ENCODE measurements at regions not wholly inside any gene's neighbourhood (a gene's known extent, or its start where the extent isn't known, plus 50 kb on each side); places are given as distances from the start of the nearest gene placed in this dataset.

DNA sequence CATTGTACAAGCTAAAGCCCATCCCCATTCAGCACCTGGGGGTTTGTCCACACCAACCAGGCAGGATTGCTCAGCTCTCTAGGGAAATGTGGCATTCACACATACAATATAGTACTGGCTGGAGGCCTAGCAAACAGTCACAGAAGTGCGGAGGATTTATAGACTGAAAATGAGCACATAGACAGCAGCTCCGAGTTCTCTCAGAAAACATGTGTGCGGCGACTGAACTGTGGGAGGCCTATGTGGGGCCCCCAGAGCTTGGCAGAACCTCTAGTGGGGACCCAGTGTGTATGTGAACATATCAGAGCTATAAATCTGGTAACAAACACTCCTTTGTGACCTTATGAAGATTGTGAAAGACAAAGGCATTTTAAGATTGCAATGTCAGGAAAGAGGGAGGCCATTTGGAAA, 431.1 kb downstream of the DTWD2 start:
- H3K27ac ChIP-seq (ENCODE audit: low read depth in 1 of 2, low read length in 1 of 2): no peak overlapping the region
- 81 to 86% methylated on average over 4 of the region's 4 CpGs for WGBS, 2 donors
- no peak overlapping the region for H3K4me3 ChIP-seq
- H3K9me3 ChIP-seq (ENCODE audit: control insufficient read depth in 4 of 4, insufficient read depth in 3 of 4, low read length in 3 of 4): no peaks in the 10 kb centered on the region
- ATAC-seq (ENCODE audit: insufficient read depth, low FRiP score): no peak
- no peaks in the 10 kb centered on the region for H3K36me3 ChIP-seq (ENCODE audit: control insufficient read depth in 4 of 4, insufficient read depth in 4 of 4, low read length in 4 of 4)
- TF ChIP-seq, protein P1, sequence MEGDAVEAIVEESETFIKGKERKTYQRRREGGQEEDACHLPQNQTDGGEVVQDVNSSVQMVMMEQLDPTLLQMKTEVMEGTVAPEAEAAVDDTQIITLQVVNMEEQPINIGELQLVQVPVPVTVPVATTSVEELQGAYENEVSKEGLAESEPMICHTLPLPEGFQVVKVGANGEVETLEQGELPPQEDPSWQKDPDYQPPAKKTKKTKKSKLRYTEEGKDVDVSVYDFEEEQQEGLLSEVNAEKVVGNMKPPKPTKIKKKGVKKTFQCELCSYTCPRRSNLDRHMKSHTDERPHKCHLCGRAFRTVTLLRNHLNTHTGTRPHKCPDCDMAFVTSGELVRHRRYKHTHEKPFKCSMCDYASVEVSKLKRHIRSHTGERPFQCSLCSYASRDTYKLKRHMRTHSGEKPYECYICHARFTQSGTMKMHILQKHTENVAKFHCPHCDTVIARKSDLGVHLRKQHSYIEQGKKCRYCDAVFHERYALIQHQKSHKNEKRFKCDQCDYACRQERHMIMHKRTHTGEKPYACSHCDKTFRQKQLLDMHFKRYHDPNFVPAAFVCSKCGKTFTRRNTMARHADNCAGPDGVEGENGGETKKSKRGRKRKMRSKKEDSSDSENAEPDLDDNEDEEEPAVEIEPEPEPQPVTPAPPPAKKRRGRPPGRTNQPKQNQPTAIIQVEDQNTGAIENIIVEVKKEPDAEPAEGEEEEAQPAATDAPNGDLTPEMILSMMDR (IDR thresholded peaks at IDR 0.05; ENCODE audit: control extremely low read depth, extremely low read depth): no peak
- peaks cover 0 to 19% (median 0%) of the 10 kb centered on the region in 5 donors for H3K4me1 ChIP-seq (ENCODE audit: control insufficient read depth in 5 of 5, insufficient read depth in 5 of 5, low read length in 5 of 5)
- H3K9ac ChIP-seq (ENCODE audit: insufficient read depth in 1 of 2, low read length in 2 of 2): no peak overlapping the region
- DNase-seq: peak; percentile 88 to 96 (median 96)
- no peaks in the 10 kb centered on the region for H3K27me3 ChIP-seq (ENCODE audit: control insufficient read depth in 3 of 3, insufficient read depth in 3 of 3, low read length in 2 of 3)

DNA sequence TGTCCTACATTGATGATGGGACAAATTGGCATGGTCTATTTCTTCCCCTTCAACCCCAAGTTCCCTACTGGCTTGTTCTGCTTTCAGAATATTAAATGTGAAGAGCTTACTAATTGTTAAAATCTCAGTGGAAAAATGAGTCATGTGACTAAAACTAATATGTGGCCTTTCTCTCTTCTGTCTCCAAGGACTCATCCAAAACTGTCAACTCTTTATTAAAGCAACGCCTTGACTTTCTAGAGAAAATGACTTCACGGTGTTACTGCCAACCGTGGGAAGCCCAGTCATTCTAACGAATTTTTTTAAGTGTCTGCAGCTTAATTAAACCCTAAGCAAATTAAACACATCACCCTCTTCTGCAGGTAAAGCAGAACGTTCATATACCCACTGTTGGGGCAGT, 431.6 kb downstream of the DTWD2 start:
- DNase-seq (no peak), ATAC-seq (ENCODE audit: insufficient read depth, low FRiP score) (no peak)
- Histone ChIP-seq H3K27ac (ENCODE audit: low read depth in 1 of 2, low read length in 1 of 2) (no peak overlapping the region), H3K4me1 (ENCODE audit: control insufficient read depth in 5 of 5, insufficient read depth in 5 of 5, low read length in 5 of 5) (peaks cover 0 to 19% (median 0%) of the 10 kb centered on the region in 5 donors), H3K27me3 (ENCODE audit: control insufficient read depth in 3 of 3, insufficient read depth in 3 of 3, low read length in 2 of 3) (no peaks in the 10 kb centered on the region), H3K9me3 (ENCODE audit: control insufficient read depth in 4 of 4, insufficient read depth in 3 of 4, low read length in 3 of 4) (no peaks in the 10 kb centered on the region), H3K9ac (ENCODE audit: insufficient read depth in 1 of 2, low read length in 2 of 2) (no peak overlapping the region), H3K4me3 (no peak overlapping the region), H3K36me3 (ENCODE audit: control insufficient read depth in 4 of 4, insufficient read depth in 4 of 4, low read length in 4 of 4) (no peaks in the 10 kb centered on the region)
- 85 to 88% methylated on average over 5 of the region's 5 CpGs for WGBS, 2 donors
- TF ChIP-seq, protein P1 (IDR thresholded peaks at IDR 0.05; ENCODE audit: control extremely low read depth, extremely low read depth): no peak

DNA sequence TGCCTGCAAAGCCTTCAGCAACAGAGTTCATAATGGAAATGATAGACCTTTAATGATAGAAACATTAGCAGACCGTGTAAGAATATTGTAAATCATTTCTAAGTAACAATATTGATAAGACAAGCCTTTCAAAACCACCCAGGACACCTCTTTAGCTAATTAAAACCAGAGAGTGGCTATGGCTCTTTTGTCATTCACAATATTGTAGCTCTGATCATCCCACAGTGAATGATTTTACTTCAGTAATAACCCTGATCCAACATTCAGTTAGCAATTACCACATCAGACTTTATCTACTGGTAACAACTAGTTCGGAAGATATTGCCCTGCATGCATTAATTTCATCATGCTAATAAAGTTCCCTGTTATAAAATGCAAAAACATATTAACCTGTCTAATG, 432.6 kb downstream of the DTWD2 start:
- TF ChIP-seq, protein P1 (IDR thresholded peaks at IDR 0.05; ENCODE audit: control extremely low read depth, extremely low read depth): no peak
- WGBS, 2 donors: 91 to 95% methylated on average over 2 of the region's 2 CpGs
- Histone ChIP-seq H3K27me3 (ENCODE audit: control insufficient read depth in 3 of 3, insufficient read depth in 3 of 3, low read length in 2 of 3) (no peaks in the 10 kb centered on the region), H3K36me3 (ENCODE audit: control insufficient read depth in 4 of 4, insufficient read depth in 4 of 4, low read length in 4 of 4) (no peaks in the 10 kb centered on the region), H3K9ac (ENCODE audit: insufficient read depth in 1 of 2, low read length in 2 of 2) (no peak overlapping the region), H3K9me3 (ENCODE audit: control insufficient read depth in 4 of 4, insufficient read depth in 3 of 4, low read length in 3 of 4) (no peaks in the 10 kb centered on the region), H3K4me1 (ENCODE audit: control insufficient read depth in 5 of 5, insufficient read depth in 5 of 5, low read length in 5 of 5) (peaks cover 0 to 19% (median 0%) of the 10 kb centered on the region in 5 donors), H3K27ac (ENCODE audit: low read depth in 1 of 2, low read length in 1 of 2) (no peak overlapping the region), H3K4me3 (no peak overlapping the region)
- no peak for DNase-seq
- no peak for ATAC-seq (ENCODE audit: insufficient read depth, low FRiP score)

DNA sequence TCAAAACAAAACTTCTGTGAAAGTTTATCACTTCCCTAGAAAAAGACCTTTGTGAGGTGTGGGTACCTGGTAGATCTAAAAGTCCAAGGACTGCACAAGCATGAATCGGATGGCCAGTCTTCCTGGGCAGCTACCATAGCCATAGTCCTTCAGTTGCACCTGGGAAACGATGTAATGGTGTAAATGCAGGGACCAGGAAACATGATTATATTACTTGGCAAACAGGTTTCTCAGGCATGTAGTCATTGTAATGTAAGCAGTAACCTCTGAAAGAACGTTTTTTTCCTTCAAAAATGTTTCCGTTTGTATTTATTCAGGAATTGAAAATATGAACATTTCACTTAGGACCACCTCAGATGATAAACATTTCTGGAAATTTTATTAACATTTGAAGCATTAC, 433.4 kb downstream of the DTWD2 start:
- Histone ChIP-seq H3K36me3 (ENCODE audit: control insufficient read depth in 4 of 4, insufficient read depth in 4 of 4, low read length in 4 of 4) (no peaks in the 10 kb centered on the region), H3K9me3 (ENCODE audit: control insufficient read depth in 4 of 4, insufficient read depth in 3 of 4, low read length in 3 of 4) (no peaks in the 10 kb centered on the region), H3K9ac (ENCODE audit: insufficient read depth in 1 of 2, low read length in 2 of 2) (no peak overlapping the region), H3K4me3 (no peak overlapping the region), H3K27me3 (ENCODE audit: control insufficient read depth in 3 of 3, insufficient read depth in 3 of 3, low read length in 2 of 3) (no peaks in the 10 kb centered on the region), H3K4me1 (ENCODE audit: control insufficient read depth in 5 of 5, insufficient read depth in 5 of 5, low read length in 5 of 5) (peaks cover 0 to 19% (median 0%) of the 10 kb centered on the region in 5 donors), H3K27ac (ENCODE audit: low read depth in 1 of 2, low read length in 1 of 2) (no peak overlapping the region)
- TF ChIP-seq, protein P1 (IDR thresholded peaks at IDR 0.05; ENCODE audit: control extremely low read depth, extremely low read depth): no peak
- ATAC-seq (ENCODE audit: insufficient read depth, low FRiP score) (no peak), DNase-seq (peak in 2 of 3 donors; percentile 44 to 63)
- WGBS, 2 donors: 64 to 73% methylated on average over 4 of the region's 4 CpGs
